ENCODE measurements at regions not wholly inside any gene's neighbourhood (a gene's known extent, or its start where the extent isn't known, plus 50 kb on each side); places are given as distances from the start of the nearest gene placed in this dataset.
A peak's percentile ranks its signal among the peaks of the same experiment; 100 is the strongest.

DNA sequence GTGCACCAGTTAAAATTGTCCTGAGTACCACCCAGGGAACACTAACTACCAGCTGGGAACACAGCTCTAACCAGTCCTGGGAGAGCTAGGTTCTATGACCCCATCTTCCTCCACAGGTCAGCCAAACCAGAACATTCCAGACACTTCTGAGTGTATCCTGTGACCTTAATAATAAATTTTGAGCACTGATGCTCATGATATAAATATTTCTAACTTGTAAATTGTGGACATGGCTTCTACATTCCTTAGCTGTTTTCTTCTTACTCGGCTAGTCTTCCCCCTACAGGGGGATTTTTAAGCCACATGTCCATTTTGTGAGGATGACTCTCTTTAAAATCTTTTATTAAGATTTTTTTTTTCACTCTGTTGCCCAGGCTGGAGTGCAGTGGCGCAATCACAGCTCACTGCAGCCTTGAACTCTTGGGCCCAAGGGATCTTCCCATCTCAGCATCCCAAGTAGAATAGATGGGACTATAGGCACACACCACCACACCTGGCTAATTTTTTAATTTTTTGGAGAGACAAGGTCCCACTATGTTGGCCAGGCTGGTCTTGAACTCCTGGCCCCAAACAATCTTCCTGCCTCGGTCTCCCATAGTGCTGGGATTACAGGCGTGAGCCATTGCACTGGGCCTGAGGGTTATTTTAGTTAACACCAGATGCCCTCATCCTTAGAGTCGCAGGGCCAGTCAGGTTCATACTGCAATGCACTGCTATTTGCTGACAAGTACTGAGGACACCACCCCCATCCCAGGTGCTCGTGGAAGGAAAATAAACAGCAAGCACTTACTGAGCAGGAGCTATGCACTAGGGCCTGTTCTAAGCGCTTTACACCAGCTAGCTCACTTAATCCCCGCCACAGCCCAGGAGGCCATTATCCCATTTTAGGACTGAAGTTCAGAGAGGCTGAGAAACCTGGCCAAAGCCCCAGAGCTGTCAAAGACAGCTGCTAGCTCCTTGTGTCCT, 142.6 kb upstream of the NCOR2 start:
- no peak for DNase-seq (ENCODE audit: low spot score)
- Histone ChIP-seq H3K9ac (ENCODE audit: low read depth in 1 of 2, low read length in 2 of 2) (no peak overlapping the region), H3K4me1 (ENCODE audit: control insufficient read depth in 4 of 4, insufficient read depth in 4 of 4, low read length in 3 of 4) (peaks cover 2 to 10% (median 6%) of the 10 kb centered on the region in 4 donors), H3K9me3 (ENCODE audit: control insufficient read depth in 4 of 4, low read length in 3 of 4) (peaks cover 0 to 2% (median under 1%) of the 10 kb centered on the region in 4 donors), H3K27ac (ENCODE audit: low read depth in 1 of 2, low read length in 2 of 2) (no peak overlapping the region), H3K27me3 (ENCODE audit: control insufficient read depth in 4 of 4, insufficient read depth in 4 of 4, low read length in 3 of 4) (no peaks in the 10 kb centered on the region), H3K36me3 (ENCODE audit: control insufficient read depth in 4 of 4, insufficient read depth in 3 of 4, low read depth in 1 of 4, low read length in 3 of 4) (no peaks in the 10 kb centered on the region), H3K4me3 (ENCODE audit: low read depth in 1 of 3, low read length in 3 of 3) (no peak overlapping the region)
- TF ChIP-seq, protein P1, sequence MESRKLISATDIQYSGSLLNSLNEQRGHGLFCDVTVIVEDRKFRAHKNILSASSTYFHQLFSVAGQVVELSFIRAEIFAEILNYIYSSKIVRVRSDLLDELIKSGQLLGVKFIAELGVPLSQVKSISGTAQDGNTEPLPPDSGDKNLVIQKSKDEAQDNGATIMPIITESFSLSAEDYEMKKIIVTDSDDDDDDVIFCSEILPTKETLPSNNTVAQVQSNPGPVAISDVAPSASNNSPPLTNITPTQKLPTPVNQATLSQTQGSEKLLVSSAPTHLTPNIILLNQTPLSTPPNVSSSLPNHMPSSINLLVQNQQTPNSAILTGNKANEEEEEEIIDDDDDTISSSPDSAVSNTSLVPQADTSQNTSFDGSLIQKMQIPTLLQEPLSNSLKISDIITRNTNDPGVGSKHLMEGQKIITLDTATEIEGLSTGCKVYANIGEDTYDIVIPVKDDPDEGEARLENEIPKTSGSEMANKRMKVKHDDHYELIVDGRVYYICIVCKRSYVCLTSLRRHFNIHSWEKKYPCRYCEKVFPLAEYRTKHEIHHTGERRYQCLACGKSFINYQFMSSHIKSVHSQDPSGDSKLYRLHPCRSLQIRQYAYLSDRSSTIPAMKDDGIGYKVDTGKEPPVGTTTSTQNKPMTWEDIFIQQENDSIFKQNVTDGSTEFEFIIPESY (IDR thresholded peaks at IDR 0.05): no peak
- TF ChIP-seq RAD21 (IDR thresholded peaks at IDR 0.05) (peak in 1 of 2 donors; percentile 5), HNF4G (IDR thresholded peaks at IDR 0.05) (no peak), RXRA (IDR thresholded peaks at IDR 0.05) (no peak), NR2F2 (IDR thresholded peaks at IDR 0.05) (no peak)
- TF ChIP-seq, protein P2, sequence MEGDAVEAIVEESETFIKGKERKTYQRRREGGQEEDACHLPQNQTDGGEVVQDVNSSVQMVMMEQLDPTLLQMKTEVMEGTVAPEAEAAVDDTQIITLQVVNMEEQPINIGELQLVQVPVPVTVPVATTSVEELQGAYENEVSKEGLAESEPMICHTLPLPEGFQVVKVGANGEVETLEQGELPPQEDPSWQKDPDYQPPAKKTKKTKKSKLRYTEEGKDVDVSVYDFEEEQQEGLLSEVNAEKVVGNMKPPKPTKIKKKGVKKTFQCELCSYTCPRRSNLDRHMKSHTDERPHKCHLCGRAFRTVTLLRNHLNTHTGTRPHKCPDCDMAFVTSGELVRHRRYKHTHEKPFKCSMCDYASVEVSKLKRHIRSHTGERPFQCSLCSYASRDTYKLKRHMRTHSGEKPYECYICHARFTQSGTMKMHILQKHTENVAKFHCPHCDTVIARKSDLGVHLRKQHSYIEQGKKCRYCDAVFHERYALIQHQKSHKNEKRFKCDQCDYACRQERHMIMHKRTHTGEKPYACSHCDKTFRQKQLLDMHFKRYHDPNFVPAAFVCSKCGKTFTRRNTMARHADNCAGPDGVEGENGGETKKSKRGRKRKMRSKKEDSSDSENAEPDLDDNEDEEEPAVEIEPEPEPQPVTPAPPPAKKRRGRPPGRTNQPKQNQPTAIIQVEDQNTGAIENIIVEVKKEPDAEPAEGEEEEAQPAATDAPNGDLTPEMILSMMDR (IDR thresholded peaks at IDR 0.05; ENCODE audit: low read depth, low read length, missing input control): no peak
- WGBS: 90% methylated on average over 8 of the region's 8 CpGs

DNA sequence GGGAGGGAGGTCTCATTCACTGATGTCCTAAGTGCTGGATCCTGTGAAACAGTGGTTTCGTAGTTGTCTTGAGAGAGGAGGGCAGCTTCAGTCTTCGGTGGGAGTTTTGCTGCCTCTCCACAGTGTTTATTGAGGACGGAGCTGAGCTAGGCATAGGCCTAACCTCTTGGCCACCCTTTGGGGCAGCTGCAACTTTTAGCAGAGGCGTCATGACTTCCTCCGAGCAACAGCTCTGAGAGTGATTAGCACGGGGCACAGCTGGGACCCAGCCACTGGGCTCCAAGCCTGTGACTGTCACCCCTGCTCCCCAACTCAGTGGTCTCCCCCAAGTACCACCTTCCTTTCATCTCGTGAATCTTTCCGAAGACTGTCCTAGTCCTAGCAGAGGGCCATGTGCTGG, 139.9 kb upstream of the NCOR2 start:
- H3K4me1 ChIP-seq (ENCODE audit: control insufficient read depth in 4 of 4, insufficient read depth in 4 of 4, low read length in 3 of 4): peaks cover 0 to 8% (median 1%) of the 10 kb centered on the region in 4 donors
- no peaks in the 10 kb centered on the region for H3K36me3 ChIP-seq (ENCODE audit: control insufficient read depth in 4 of 4, insufficient read depth in 3 of 4, low read depth in 1 of 4, low read length in 3 of 4)
- H3K4me3 ChIP-seq (ENCODE audit: low read depth in 1 of 3, low read length in 3 of 3): no peak overlapping the region
- H3K9ac ChIP-seq (ENCODE audit: low read depth in 1 of 2, low read length in 2 of 2): no peak overlapping the region
- no peak for TF ChIP-seq NR2F2 (IDR thresholded peaks at IDR 0.05)
- TF ChIP-seq, protein P1 (IDR thresholded peaks at IDR 0.05): no peak
- WGBS: 95% methylated on average over 8 of the region's 8 CpGs
- no peaks in the 10 kb centered on the region for H3K27me3 ChIP-seq (ENCODE audit: control insufficient read depth in 4 of 4, insufficient read depth in 4 of 4, low read length in 3 of 4)
- no peak for DNase-seq (ENCODE audit: low spot score)
- H3K9me3 ChIP-seq (ENCODE audit: control insufficient read depth in 4 of 4, low read length in 3 of 4): peaks cover 0 to 2% (median under 1%) of the 10 kb centered on the region in 4 donors
- H3K27ac ChIP-seq (ENCODE audit: low read depth in 1 of 2, low read length in 2 of 2): no peak overlapping the region

DNA sequence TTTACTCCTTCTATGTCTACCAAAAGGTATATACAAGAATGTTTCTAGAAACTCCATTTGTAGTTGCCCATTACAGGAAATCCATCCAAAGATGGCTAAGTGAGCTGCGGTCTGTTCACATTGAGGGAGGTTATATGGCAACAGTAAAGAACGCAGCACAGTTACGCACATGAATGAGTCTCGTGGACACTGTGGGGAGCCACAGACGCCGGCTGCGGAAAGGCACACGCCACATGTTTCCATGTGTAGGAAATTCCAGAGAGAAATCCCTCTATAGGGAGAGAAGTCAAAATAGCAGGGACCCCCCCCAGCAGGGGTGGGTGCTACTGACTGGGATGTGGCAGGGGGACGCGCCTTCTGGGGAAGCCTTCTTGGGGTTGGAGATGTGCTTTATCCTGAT, 139.0 kb upstream of the NCOR2 start:
- no peak for DNase-seq (ENCODE audit: low spot score)
- H3K9ac ChIP-seq (ENCODE audit: low read depth in 1 of 2, low read length in 2 of 2): no peak overlapping the region
- peaks cover 0 to 2% (median under 1%) of the 10 kb centered on the region in 4 donors for H3K9me3 ChIP-seq (ENCODE audit: control insufficient read depth in 4 of 4, low read length in 3 of 4)
- TF ChIP-seq, protein P2 (IDR thresholded peaks at IDR 0.05; ENCODE audit: low read depth, low read length, missing input control): no peak
- no peak for TF ChIP-seq GABPA (IDR thresholded peaks at IDR 0.05 in 1 of 2, conservative IDR thresholded peaks at IDR 0.05 in 1 of 2)
- TF ChIP-seq, protein P3, sequence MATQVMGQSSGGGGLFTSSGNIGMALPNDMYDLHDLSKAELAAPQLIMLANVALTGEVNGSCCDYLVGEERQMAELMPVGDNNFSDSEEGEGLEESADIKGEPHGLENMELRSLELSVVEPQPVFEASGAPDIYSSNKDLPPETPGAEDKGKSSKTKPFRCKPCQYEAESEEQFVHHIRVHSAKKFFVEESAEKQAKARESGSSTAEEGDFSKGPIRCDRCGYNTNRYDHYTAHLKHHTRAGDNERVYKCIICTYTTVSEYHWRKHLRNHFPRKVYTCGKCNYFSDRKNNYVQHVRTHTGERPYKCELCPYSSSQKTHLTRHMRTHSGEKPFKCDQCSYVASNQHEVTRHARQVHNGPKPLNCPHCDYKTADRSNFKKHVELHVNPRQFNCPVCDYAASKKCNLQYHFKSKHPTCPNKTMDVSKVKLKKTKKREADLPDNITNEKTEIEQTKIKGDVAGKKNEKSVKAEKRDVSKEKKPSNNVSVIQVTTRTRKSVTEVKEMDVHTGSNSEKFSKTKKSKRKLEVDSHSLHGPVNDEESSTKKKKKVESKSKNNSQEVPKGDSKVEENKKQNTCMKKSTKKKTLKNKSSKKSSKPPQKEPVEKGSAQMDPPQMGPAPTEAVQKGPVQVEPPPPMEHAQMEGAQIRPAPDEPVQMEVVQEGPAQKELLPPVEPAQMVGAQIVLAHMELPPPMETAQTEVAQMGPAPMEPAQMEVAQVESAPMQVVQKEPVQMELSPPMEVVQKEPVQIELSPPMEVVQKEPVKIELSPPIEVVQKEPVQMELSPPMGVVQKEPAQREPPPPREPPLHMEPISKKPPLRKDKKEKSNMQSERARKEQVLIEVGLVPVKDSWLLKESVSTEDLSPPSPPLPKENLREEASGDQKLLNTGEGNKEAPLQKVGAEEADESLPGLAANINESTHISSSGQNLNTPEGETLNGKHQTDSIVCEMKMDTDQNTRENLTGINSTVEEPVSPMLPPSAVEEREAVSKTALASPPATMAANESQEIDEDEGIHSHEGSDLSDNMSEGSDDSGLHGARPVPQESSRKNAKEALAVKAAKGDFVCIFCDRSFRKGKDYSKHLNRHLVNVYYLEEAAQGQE (IDR thresholded peaks at IDR 0.05): no peak
- TF ChIP-seq FOXA1 (IDR thresholded peaks at IDR 0.05): no peak
- H3K36me3 ChIP-seq (ENCODE audit: control insufficient read depth in 4 of 4, insufficient read depth in 3 of 4, low read depth in 1 of 4, low read length in 3 of 4): no peaks in the 10 kb centered on the region
- H3K27me3 ChIP-seq (ENCODE audit: control insufficient read depth in 4 of 4, insufficient read depth in 4 of 4, low read length in 3 of 4): no peaks in the 10 kb centered on the region
- H3K27ac ChIP-seq (ENCODE audit: low read depth in 1 of 2, low read length in 2 of 2): no peak overlapping the region
- no peak overlapping the region for H3K4me3 ChIP-seq (ENCODE audit: low read depth in 1 of 3, low read length in 3 of 3)
- 98% methylated on average over 10 of the region's 10 CpGs for WGBS
- peaks cover 0 to 8% (median 1%) of the 10 kb centered on the region in 4 donors for H3K4me1 ChIP-seq (ENCODE audit: control insufficient read depth in 4 of 4, insufficient read depth in 4 of 4, low read length in 3 of 4)

All from liver (tissue), 8 donors.